ENCODE measurements at regions not wholly inside any gene's neighbourhood (a gene's known extent, or its start where the extent isn't known, plus 50 kb on each side); places are given as distances from the start of the nearest gene placed in this dataset.

- DNase-seq = no peak
- Histone ChIP-seq H2BK20ac (ENCODE audit: low read depth, low read length) (no peak overlapping the region), H2BK5ac (ENCODE audit: low read depth, low read length, poor library complexity, severe bottlenecking) (no peak overlapping the region), H4K5ac (ENCODE audit: low read depth, low read length) (no peak overlapping the region), H2AFZ (replicated peaks; ENCODE audit: low read length, poor library complexity) (no peak overlapping the region), H3K79me1 (ENCODE audit: low read depth in 1 of 2, low read length in 2 of 2) (no peaks in the 10 kb centered on the region), H2AK5ac (ENCODE audit: low read depth, low read length) (no peak overlapping the region), H3K9ac (ENCODE audit: low read depth, low read length) (no peak overlapping the region), H3K56ac (ENCODE audit: extremely low read depth, insufficient read depth, low read length) (no peak overlapping the region), H3K9me1 (ENCODE audit: insufficient read depth, low read length) (no peaks in the 10 kb centered on the region), H2BK15ac (ENCODE audit: low read depth, low read length) (no peak overlapping the region), H3K18ac (ENCODE audit: low read depth, low read length) (no peak overlapping the region), H3K4me3 (ENCODE audit: insufficient read depth, low read depth, low read length) (no peak overlapping the region), H3K14ac (replicated peaks; ENCODE audit: low read depth, low read length) (no peak overlapping the region), H3K27me3 (ENCODE audit: control insufficient read depth, insufficient read depth, low read length) (no peaks in the 10 kb centered on the region), H3K4ac (ENCODE audit: low read depth, low read length) (no peak overlapping the region), H2BK120ac (ENCODE audit: low read depth, low read length) (no peak overlapping the region), H3K36me3 (ENCODE audit: control insufficient read depth, insufficient read depth, low read length) (no peaks in the 10 kb centered on the region), H3K9me3 (ENCODE audit: control insufficient read depth, insufficient read depth, low read length) (peaks cover 7% of the 10 kb centered on the region; the same call in 1 of the 2 replicates), H4K8ac (ENCODE audit: low read depth in 2 of 2, low read length in 2 of 2) (no peak overlapping the region), H4K20me1 (ENCODE audit: insufficient read depth, low read length) (no peaks in the 10 kb centered on the region), H3K4me1 (ENCODE audit: control insufficient read depth, insufficient read depth, low read length) (no peaks in the 10 kb centered on the region), H3K4me2 (ENCODE audit: low read depth, low read length) (no peak overlapping the region), H3K23ac (ENCODE audit: low read depth, low read length) (no peak overlapping the region), H4K91ac (ENCODE audit: insufficient read depth, low read depth, low read length) (no peak overlapping the region), H3K27ac (ENCODE audit: insufficient read depth, low read length) (no peak overlapping the region), H2AK9ac (replicated peaks; ENCODE audit: low read depth, low read length, poor library complexity) (no peak overlapping the region)
- TF ChIP-seq CHD1 (IDR thresholded peaks at IDR 0.05; ENCODE audit: low read depth, low read length) = no peak
- TF ChIP-seq FOS (IDR thresholded peaks at IDR 0.05; ENCODE audit: low read depth, low read length) = no peak
- TF ChIP-seq POLR2A (IDR thresholded peaks at IDR 0.05; ENCODE audit: low read depth, low read length) = no peak
- no peak for TF ChIP-seq SMC3 (IDR thresholded peaks at IDR 0.05; ENCODE audit: low read depth, low read length)
- no peak for TF ChIP-seq MAZ (IDR thresholded peaks at IDR 0.05; ENCODE audit: borderline replicate concordance, low read depth, low read length)
- 79% methylated on average over 2 of the region's 9 CpGs; no CpG with 5 or more reads in 1 of the 2 experiments for WGBS, 2 experiments (ENCODE audit: extremely low coverage in 2 of 2, insufficient read length in 1 of 2)
- no peak for ATAC-seq (ENCODE audit: low read depth)
- ChIA-PET POLR2A (ENCODE audit: unreplicated experiment) (no interaction called here), CTCF (no interaction called here)
- intact Hi-C loops (cut with micrococcal nuclease) (no loop called here), dilution Hi-C loops (cut with HindIII; ENCODE audit: low sequenced_read_pairs, unreplicated experiment) (no loop called here), in situ Hi-C loops (cut with MboI; ENCODE audit: low sequenced_read_pairs) (no loop called here)
- BruUV-seq (replicated peaks) = no TSS peak
Observed at GRCh38 chrX:1071351-1071750, 141.1 kb downstream of the CRLF2 start.
